HL-60 (cell line): ENCODE measurements at regions not wholly inside any gene's neighbourhood (a gene's known extent, or its start where the extent isn't known, plus 50 kb on each side); places are given as distances from the start of the nearest gene placed in this dataset.
"Not testable (repeated sequence)": the region's sequence is repeated elsewhere in the genome, so short reads cannot be mapped to it uniquely, and the experiment has no call there.

Source experiments
- GABPA ChIP-seq: IDR thresholded peaks from 2 replicates; pipeline ENCODE4 v1.6.1; 2012; ENCODE audit warnings: low read depth
- POLR2AphosphoS5 ChIP-seq: IDR thresholded peaks from 2 replicates; pipeline ENCODE4 v1.6.1; 2012; ENCODE audit warnings: low read depth
- SPI1 ChIP-seq: IDR thresholded peaks from 2 replicates; pipeline ENCODE4 v1.6.1; 2012; ENCODE audit warnings: low read depth, mild to moderate bottlenecking, borderline replicate concordance
- TF ChIP-seq, protein P1 (sequence below): IDR thresholded peaks from 2 replicates; pipeline ENCODE4 v1.6.1; 2012; ENCODE audit warnings: low read depth; ENCODE audit not compliant: insufficient replicate concordance
- TF ChIP-seq, protein P2 (sequence below): IDR thresholded peaks from one replicate; pipeline ENCODE4 v1.5.1; 2011; ENCODE audit warnings: low read length, control low read depth, inconsistent platforms; ENCODE audit not compliant: insufficient read depth

DNA sequence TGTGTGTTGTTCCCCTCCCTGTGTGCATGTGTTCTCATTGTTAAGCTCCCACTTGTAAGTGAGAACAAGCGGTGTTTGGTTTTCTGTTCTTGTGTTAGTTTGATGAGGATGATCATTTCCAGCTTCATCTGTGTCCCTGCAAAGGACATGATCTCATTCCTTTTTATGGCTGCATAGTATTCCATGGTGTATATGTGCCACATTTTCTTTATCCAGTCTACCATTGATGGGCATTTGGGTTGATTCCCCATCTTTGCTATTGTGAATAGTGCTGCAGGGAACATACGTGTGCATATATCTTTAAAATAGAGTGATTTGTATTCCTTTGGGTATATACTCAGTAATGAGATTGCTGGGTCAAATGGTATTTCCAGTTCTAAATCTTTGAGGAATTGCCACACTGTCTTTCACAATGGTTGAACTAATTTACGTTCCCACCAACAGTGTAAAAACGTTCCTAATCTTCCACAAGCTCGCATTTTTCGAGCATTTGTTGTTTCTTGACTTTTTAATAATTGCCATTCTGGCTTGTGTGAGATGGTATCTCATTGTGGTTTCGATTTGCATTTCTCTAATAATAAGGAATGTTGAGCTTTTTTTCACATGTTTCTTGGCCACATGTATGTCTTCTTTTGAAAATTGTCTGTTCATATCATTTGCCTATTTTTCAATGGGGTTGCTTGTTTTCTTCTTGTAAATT is 60.6 kb upstream of the PPP1R12A start:
- TF ChIP-seq POLR2AphosphoS5, GABPA, SPI1: not testable (repeated sequence)
- TF ChIP-seq, protein P1, sequence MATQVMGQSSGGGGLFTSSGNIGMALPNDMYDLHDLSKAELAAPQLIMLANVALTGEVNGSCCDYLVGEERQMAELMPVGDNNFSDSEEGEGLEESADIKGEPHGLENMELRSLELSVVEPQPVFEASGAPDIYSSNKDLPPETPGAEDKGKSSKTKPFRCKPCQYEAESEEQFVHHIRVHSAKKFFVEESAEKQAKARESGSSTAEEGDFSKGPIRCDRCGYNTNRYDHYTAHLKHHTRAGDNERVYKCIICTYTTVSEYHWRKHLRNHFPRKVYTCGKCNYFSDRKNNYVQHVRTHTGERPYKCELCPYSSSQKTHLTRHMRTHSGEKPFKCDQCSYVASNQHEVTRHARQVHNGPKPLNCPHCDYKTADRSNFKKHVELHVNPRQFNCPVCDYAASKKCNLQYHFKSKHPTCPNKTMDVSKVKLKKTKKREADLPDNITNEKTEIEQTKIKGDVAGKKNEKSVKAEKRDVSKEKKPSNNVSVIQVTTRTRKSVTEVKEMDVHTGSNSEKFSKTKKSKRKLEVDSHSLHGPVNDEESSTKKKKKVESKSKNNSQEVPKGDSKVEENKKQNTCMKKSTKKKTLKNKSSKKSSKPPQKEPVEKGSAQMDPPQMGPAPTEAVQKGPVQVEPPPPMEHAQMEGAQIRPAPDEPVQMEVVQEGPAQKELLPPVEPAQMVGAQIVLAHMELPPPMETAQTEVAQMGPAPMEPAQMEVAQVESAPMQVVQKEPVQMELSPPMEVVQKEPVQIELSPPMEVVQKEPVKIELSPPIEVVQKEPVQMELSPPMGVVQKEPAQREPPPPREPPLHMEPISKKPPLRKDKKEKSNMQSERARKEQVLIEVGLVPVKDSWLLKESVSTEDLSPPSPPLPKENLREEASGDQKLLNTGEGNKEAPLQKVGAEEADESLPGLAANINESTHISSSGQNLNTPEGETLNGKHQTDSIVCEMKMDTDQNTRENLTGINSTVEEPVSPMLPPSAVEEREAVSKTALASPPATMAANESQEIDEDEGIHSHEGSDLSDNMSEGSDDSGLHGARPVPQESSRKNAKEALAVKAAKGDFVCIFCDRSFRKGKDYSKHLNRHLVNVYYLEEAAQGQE = not testable (repeated sequence)
- TF ChIP-seq, protein P2, sequence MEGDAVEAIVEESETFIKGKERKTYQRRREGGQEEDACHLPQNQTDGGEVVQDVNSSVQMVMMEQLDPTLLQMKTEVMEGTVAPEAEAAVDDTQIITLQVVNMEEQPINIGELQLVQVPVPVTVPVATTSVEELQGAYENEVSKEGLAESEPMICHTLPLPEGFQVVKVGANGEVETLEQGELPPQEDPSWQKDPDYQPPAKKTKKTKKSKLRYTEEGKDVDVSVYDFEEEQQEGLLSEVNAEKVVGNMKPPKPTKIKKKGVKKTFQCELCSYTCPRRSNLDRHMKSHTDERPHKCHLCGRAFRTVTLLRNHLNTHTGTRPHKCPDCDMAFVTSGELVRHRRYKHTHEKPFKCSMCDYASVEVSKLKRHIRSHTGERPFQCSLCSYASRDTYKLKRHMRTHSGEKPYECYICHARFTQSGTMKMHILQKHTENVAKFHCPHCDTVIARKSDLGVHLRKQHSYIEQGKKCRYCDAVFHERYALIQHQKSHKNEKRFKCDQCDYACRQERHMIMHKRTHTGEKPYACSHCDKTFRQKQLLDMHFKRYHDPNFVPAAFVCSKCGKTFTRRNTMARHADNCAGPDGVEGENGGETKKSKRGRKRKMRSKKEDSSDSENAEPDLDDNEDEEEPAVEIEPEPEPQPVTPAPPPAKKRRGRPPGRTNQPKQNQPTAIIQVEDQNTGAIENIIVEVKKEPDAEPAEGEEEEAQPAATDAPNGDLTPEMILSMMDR = not testable (repeated sequence)
